ENCODE measurements at regions not wholly inside any gene's neighbourhood (a gene's known extent, or its start where the extent isn't known, plus 50 kb on each side); places are given as distances from the start of the nearest gene placed in this dataset.
A peak's percentile ranks its signal among the peaks of the same experiment; 100 is the strongest.

GRCh38 chr2:145595296-145595695, 1075.4 kb upstream of the ZEB2 start:
- DNase-seq (ENCODE audit: low spot score), result no peak
- TF ChIP-seq CTCF (IDR thresholded peaks at IDR 0.05), result no peak
- ATAC-seq (ENCODE audit: low FRiP score), result no peak

- ATAC-seq (ENCODE audit: low FRiP score) (peak; percentile 38), DNase-seq (ENCODE audit: low spot score) (no peak)
- no peak for TF ChIP-seq CTCF (IDR thresholded peaks at IDR 0.05)
Observed at GRCh38 chr2:145593991-145594614, 1074.2 kb upstream of the ZEB2 start.

DNA sequence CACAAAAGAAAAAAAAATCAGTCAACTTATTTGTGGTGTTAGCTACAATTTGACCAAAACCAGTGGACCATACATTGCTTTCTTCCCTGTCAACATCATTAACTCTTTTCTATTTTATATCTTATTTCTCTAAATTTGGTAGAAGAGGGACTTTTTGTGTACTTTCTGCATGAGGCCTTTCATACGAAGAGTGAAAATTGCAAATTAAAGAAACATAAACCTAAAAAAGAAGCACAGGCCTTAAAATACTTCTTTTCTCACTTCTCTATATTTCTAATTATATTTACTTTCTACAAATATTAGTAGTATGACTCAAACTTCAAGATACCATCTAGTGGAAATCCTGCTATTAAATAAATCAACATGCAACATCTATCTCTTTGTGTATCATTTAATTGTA, 1073.4 kb upstream of the ZEB2 start:
- ATAC-seq (ENCODE audit: low FRiP score) (no peak), DNase-seq (ENCODE audit: low spot score) (no peak)
- TF ChIP-seq CTCF (IDR thresholded peaks at IDR 0.05), result no peak

GRCh38 chr2:145592361-145592760, 1072.4 kb upstream of the ZEB2 start:
- no peak for DNase-seq (ENCODE audit: low spot score)
- no peak for TF ChIP-seq CTCF (IDR thresholded peaks at IDR 0.05)
- no peak for ATAC-seq (ENCODE audit: low FRiP score)

- peak; percentile 78 for ATAC-seq (ENCODE audit: low FRiP score)
- no peak for DNase-seq (ENCODE audit: low spot score)
- no peak for TF ChIP-seq CTCF (IDR thresholded peaks at IDR 0.05)
Observed at GRCh38 chr2:145591109-145591809, 1071.3 kb upstream of the ZEB2 start.

DNA sequence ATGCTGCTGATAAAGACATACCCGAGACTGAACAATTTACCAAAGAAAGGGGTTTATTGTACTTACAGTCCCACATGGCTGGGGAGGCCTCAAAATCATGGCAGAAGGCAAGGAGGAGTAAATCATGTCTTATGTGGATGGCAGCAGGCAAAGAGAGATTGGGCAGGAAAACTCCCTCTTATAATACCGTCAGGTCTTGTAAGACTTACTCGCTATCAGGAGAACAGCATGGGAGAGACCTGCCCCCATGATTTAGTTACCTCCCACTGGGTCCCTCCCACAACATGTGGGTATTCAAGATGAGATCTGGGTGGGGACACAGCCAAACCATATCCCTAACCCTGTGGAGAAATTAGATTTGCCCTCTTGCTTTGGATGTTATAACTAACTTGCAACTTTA, 1068.0 kb upstream of the ZEB2 start:
- TF ChIP-seq CTCF (IDR thresholded peaks at IDR 0.05), result no peak
- DNase-seq (ENCODE audit: low spot score), result no peak
- ATAC-seq (ENCODE audit: low FRiP score), result no peak

GRCh38 chr2:145584353-145584752, 1064.4 kb upstream of the ZEB2 start:
- ATAC-seq (ENCODE audit: low FRiP score) (no peak), DNase-seq (ENCODE audit: low spot score) (no peak)
- TF ChIP-seq CTCF (IDR thresholded peaks at IDR 0.05), result no peak

Data from omental fat pad (tissue), 3 donors.